Smooth muscle cell (in vitro differentiated cells): ENCODE measurements at regions not wholly inside any gene's neighbourhood (a gene's known extent, or its start where the extent isn't known, plus 50 kb on each side); places are given as distances from the start of the nearest gene placed in this dataset.

Experiments used
- DNase-seq: peaks from one replicate; lab custom pipeline; 2025; ENCODE audit not compliant: unreplicated experiment; lab: John Stamatoyannopoulos, UW
- H2AFZ ChIP-seq: fragments of 200-600 bp; sonication (generic); 2 replicates; pipeline ENCODE4 v1.6.0; 2016; ENCODE audit warnings: antibody characterized with exemption, low read depth, mild to moderate bottlenecking
- H3F3A ChIP-seq: fragments of 200-600 bp; sonication (generic); 2 replicates; pipeline ENCODE4 v1.6.0; 2017; ENCODE audit warnings: antibody characterized with exemption, low read depth
- H3K27ac ChIP-seq: fragments of 200-600 bp; sonication (generic); 2 replicates; pipeline ENCODE4 v1.5.1; 2016; ENCODE audit warnings: low read depth, mild to moderate bottlenecking
- H3K27me3 ChIP-seq: fragments of 200-600 bp; sonication (generic); 2 replicates; pipeline ENCODE4 v1.6.1; 2016; ENCODE audit warnings: low read depth, mild to moderate bottlenecking
- H3K36me3 ChIP-seq: fragments of 200-600 bp; sonication (generic); 2 replicates; pipeline ENCODE4 v1.5.1; 2016; ENCODE audit warnings: low read depth
- H3K4me1 ChIP-seq: fragments of 200-600 bp; sonication (generic); 2 replicates; pipeline ENCODE4 v1.5.1; 2016; ENCODE audit warnings: low read depth
- H3K4me2 ChIP-seq: fragments of 200-600 bp; sonication (generic); 2 replicates; pipeline ENCODE4 v1.6.0; 2016; ENCODE audit warnings: mild to moderate bottlenecking
- H3K4me3 ChIP-seq: fragments of 200-600 bp; sonication (generic); 2 replicates; pipeline ENCODE4 v1.5.1; 2016; ENCODE audit warnings: mild to moderate bottlenecking
- H3K79me2 ChIP-seq: fragments of 200-600 bp; sonication (generic); 2 replicates; pipeline ENCODE4 v1.6.0; 2016; ENCODE audit warnings: low read depth, mild to moderate bottlenecking
- H3K9ac ChIP-seq: fragments of 200-600 bp; sonication (generic); 2 replicates; pipeline ENCODE4 v1.6.0; 2016; ENCODE audit warnings: low read depth
- H3K9me3 ChIP-seq: fragments of 200-600 bp; sonication (generic); replicated peaks from 2 replicates; pipeline ENCODE4 v1.5.1; 2016; ENCODE audit warnings: low read depth
- H4K20me1 ChIP-seq: fragments of 200-600 bp; sonication (generic); 2 replicates; pipeline ENCODE4 v1.6.0; 2016; ENCODE audit warnings: low read depth
- WGBS: methylation state at CpG from one replicate; pipeline ENCODE4 v1.1.7; 2016; ENCODE audit warnings: low lambda C conversion rate; 5-methylcytosine and 5-hydroxymethylcytosine counted together
- TF ChIP-seq, protein P1 (sequence below): fragments of 200-600 bp; sonication (generic); IDR thresholded peaks from 2 replicates; pipeline ENCODE4 v1.5.1; 2017; ENCODE audit warnings: borderline replicate concordance, mild to moderate bottlenecking, antibody characterized with exemption; ENCODE audit not compliant: insufficient read depth, poor library complexity, severe bottlenecking

GRCh38 chr9:88645172-88645878 is 110.3 kb downstream of the NXNL2 start:
- Histone ChIP-seq H3K9me3 (no peaks in the 10 kb centered on the region), H3K4me2 (peak overlapping the region; percentile 65), H3F3A (peaks cover 3% of the 10 kb centered on the region), H3K27ac (peak overlapping the region; percentile 73), H3K4me3 (no peak overlapping the region), H3K36me3 (no peaks in the 10 kb centered on the region), H4K20me1 (no peaks in the 10 kb centered on the region), H3K27me3 (no peaks in the 10 kb centered on the region), H3K79me2 (no peaks in the 10 kb centered on the region), H3K9ac (peak overlapping the region; percentile 34), H2AFZ (peak overlapping the region; percentile 98), H3K4me1 (no peaks in the 10 kb centered on the region)
- WGBS: 78% methylated on average over 7 of the region's 7 CpGs
- TF ChIP-seq, protein P1, sequence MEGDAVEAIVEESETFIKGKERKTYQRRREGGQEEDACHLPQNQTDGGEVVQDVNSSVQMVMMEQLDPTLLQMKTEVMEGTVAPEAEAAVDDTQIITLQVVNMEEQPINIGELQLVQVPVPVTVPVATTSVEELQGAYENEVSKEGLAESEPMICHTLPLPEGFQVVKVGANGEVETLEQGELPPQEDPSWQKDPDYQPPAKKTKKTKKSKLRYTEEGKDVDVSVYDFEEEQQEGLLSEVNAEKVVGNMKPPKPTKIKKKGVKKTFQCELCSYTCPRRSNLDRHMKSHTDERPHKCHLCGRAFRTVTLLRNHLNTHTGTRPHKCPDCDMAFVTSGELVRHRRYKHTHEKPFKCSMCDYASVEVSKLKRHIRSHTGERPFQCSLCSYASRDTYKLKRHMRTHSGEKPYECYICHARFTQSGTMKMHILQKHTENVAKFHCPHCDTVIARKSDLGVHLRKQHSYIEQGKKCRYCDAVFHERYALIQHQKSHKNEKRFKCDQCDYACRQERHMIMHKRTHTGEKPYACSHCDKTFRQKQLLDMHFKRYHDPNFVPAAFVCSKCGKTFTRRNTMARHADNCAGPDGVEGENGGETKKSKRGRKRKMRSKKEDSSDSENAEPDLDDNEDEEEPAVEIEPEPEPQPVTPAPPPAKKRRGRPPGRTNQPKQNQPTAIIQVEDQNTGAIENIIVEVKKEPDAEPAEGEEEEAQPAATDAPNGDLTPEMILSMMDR: no peak
- no peak for DNase-seq

DNA sequence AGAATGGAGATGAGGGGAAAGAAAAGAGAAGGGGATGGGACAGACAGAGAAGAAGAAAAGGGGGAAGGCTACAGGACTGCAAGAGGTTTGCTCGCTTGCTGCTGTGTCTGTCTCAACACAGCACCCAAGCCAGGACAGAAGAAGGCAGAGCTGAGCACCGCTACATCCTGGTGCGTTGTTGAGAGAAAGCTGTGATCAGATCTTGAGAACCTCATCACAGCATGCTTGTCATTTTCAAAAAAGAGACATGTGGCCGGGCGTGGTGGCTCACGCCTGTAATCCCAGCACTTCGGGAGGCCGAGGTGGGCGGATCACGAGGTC is 110.9 kb downstream of the NXNL2 start:
- Histone ChIP-seq H4K20me1 (no peaks in the 10 kb centered on the region), H3K4me1 (peaks cover under 1% of the 10 kb centered on the region), H3K9ac (peak overlapping the region; percentile 34), H3F3A (peaks cover 3% of the 10 kb centered on the region), H3K9me3 (no peaks in the 10 kb centered on the region), H3K4me2 (peak overlapping the region; percentile 65), H3K27ac (peak overlapping the region; percentile 73), H2AFZ (peak overlapping the region; percentile 98), H3K4me3 (no peak overlapping the region), H3K27me3 (no peaks in the 10 kb centered on the region), H3K79me2 (no peaks in the 10 kb centered on the region), H3K36me3 (no peaks in the 10 kb centered on the region)
- WGBS: 92% methylated on average over 10 of the region's 10 CpGs
- DNase-seq: no peak
- TF ChIP-seq, protein P1: no peak

- Histone ChIP-seq H3K36me3 (no peaks in the 10 kb centered on the region), H3K4me1 (peaks cover 10% of the 10 kb centered on the region), H3K9me3 (no peaks in the 10 kb centered on the region), H3K27ac (no peak overlapping the region), H3K4me2 (no peak overlapping the region), H3K9ac (no peak overlapping the region), H3K79me2 (no peaks in the 10 kb centered on the region), H4K20me1 (no peaks in the 10 kb centered on the region), H2AFZ (no peak overlapping the region), H3K4me3 (no peak overlapping the region), H3K27me3 (no peaks in the 10 kb centered on the region), H3F3A (peaks cover 10% of the 10 kb centered on the region)
- TF ChIP-seq, protein P1: no peak
- 89% methylated on average over 8 of the region's 8 CpGs for WGBS
- no peak for DNase-seq
Measured at GRCh38 chr9:88646539-88647300, 111.7 kb downstream of the NXNL2 start.
